Brain microvascular endothelial cell (primary cell): ENCODE measurements at regions not wholly inside any gene's neighbourhood (a gene's known extent, or its start where the extent isn't known, plus 50 kb on each side); places are given as distances from the start of the nearest gene placed in this dataset.

Experiments
- DNase-seq: peaks from one replicate; pipeline ENCODE4 v3.0.0-alpha.2; 2020
- H3K27ac ChIP-seq: fragments of 250-450 bp; sonication (Bioruptor Pico); 2 replicates; pipeline ENCODE4 v1.5.1; 2020; ENCODE audit warnings: mild to moderate bottlenecking, moderate library complexity
- H3K27me3 ChIP-seq: fragments of 250-450 bp; sonication (Bioruptor Pico); replicated peaks from 2 replicates; pipeline ENCODE4 v1.5.1; 2020; ENCODE audit warnings: mild to moderate bottlenecking
- H3K36me3 ChIP-seq: fragments of 250-450 bp; sonication (Bioruptor Pico); replicated peaks from 2 replicates; pipeline ENCODE4 v1.5.1; 2020; ENCODE audit warnings: mild to moderate bottlenecking
- H3K4me3 ChIP-seq: 2 replicates; pipeline ENCODE4 v1.5.1; 2011; ENCODE audit warnings: low read depth, mild to moderate bottlenecking, control low read depth, low read length, moderate library complexity
- CTCF ChIP-seq: IDR thresholded peaks from 2 replicates; pipeline ENCODE4 v1.5.1; 2011; ENCODE audit warnings: low read depth, mild to moderate bottlenecking, moderate library complexity, low read length, control low read depth, inconsistent platforms; ENCODE audit errors: missing control alignments
- in situ Hi-C: cut with HindIII; loops from 2 replicates; pipeline ENCODE4 v1.10.0; 2017; ENCODE audit warnings: low sequenced_read_pairs, low pct_ligation_motif_present

- no peak overlapping the region for H3K27ac ChIP-seq
- H3K4me3 ChIP-seq: no peak overlapping the region
- no peaks in the 10 kb centered on the region for H3K27me3 ChIP-seq
- DNase-seq: no peak
- no peaks in the 10 kb centered on the region for H3K36me3 ChIP-seq
- in situ Hi-C loops: no loop called here
- no peak for TF ChIP-seq CTCF
Observed at GRCh38 chr15:87263871-87264270, 992.7 kb downstream of the NTRK3 start.

GRCh38 chr15:87263296-87263695, 993.2 kb downstream of the NTRK3 start:
- in situ Hi-C loops: no loop called here
- no peak for TF ChIP-seq CTCF
- Histone ChIP-seq H3K4me3 (no peak overlapping the region), H3K27me3 (no peaks in the 10 kb centered on the region), H3K36me3 (no peaks in the 10 kb centered on the region), H3K27ac (no peak overlapping the region)
- no peak for DNase-seq

GRCh38 chr15:87245592-87245991, 1010.9 kb downstream of the NTRK3 start:
- no peak overlapping the region for H3K4me3 ChIP-seq
- in situ Hi-C loops: no loop called here
- no peak for DNase-seq
- no peaks in the 10 kb centered on the region for H3K27me3 ChIP-seq
- no peaks in the 10 kb centered on the region for H3K36me3 ChIP-seq
- TF ChIP-seq CTCF: no peak
- no peak overlapping the region for H3K27ac ChIP-seq

- no peak for DNase-seq
- in situ Hi-C loops: no loop called here
- no peak for TF ChIP-seq CTCF
Observed at GRCh38 chr15:87243474-87243873, 1013.1 kb downstream of the NTRK3 start.

GRCh38 chr15:87239582-87240230, 1016.8 kb downstream of the NTRK3 start:
- Histone ChIP-seq H3K27ac (no peak overlapping the region), H3K27me3 (no peaks in the 10 kb centered on the region), H3K36me3 (no peaks in the 10 kb centered on the region), H3K4me3 (no peak overlapping the region)
- no peak for TF ChIP-seq CTCF
- in situ Hi-C loops: no loop called here
- DNase-seq: no peak

More at GRCh38 chr15:87243474-87243873, 1013.1 kb downstream of the NTRK3 start:
- H3K27me3 ChIP-seq: no peaks in the 10 kb centered on the region
- H3K36me3 ChIP-seq: no peaks in the 10 kb centered on the region
- no peak overlapping the region for H3K27ac ChIP-seq
- H3K4me3 ChIP-seq: no peak overlapping the region
